DMS153 (cell line): ENCODE measurements at regions not wholly inside any gene's neighbourhood (a gene's known extent, or its start where the extent isn't known, plus 50 kb on each side); places are given as distances from the start of the nearest gene placed in this dataset.

Source experiments
- DNase-seq: peaks from one replicate; lab custom pipeline; 2025; lab: John Stamatoyannopoulos, UW

- DNase-seq: no peak
Measured at GRCh38 chr10:4109469-4109868, 324.5 kb upstream of the KLF6 start.

GRCh38 chr10:4108693-4109092 lies 323.7 kb upstream of the KLF6 start:
- no peak for DNase-seq

- DNase-seq: no peak
Measured at GRCh38 chr10:4107285-4107851, 322.4 kb upstream of the KLF6 start.

- no peak for DNase-seq
Measured at GRCh38 chr10:4103603-4104002, 318.6 kb upstream of the KLF6 start.

GRCh38 chr10:4102802-4103344 lies 317.9 kb upstream of the KLF6 start:
- no peak for DNase-seq

- DNase-seq: no peak
Measured at GRCh38 chr10:4101918-4102654, 317.1 kb upstream of the KLF6 start.

GRCh38 chr10:4100380-4100779 lies 315.4 kb upstream of the KLF6 start:
- DNase-seq: no peak

- DNase-seq: no peak
Measured at GRCh38 chr10:4099202-4099601, 314.2 kb upstream of the KLF6 start.

GRCh38 chr10:4095166-4095917 lies 310.3 kb upstream of the KLF6 start:
- no peak for DNase-seq

- no peak for DNase-seq
Measured at GRCh38 chr10:4094751-4095150, 309.7 kb upstream of the KLF6 start.

- no peak for DNase-seq
Measured at GRCh38 chr10:4093438-4093837, 308.4 kb upstream of the KLF6 start.

GRCh38 chr10:4088354-4089066 lies 303.5 kb upstream of the KLF6 start:
- no peak for DNase-seq

GRCh38 chr10:4086131-4086898 lies 301.3 kb upstream of the KLF6 start:
- DNase-seq: no peak

GRCh38 chr10:4083509-4084003 lies 298.5 kb upstream of the KLF6 start:
- DNase-seq: no peak

GRCh38 chr10:4082861-4083260 lies 297.9 kb upstream of the KLF6 start:
- DNase-seq: no peak

- no peak for DNase-seq
Measured at GRCh38 chr10:4081685-4082111, 296.7 kb upstream of the KLF6 start.

- no peak for DNase-seq
Measured at GRCh38 chr10:4080225-4080805, 295.3 kb upstream of the KLF6 start.

- DNase-seq: no peak
Measured at GRCh38 chr10:4079803-4080202, 294.8 kb upstream of the KLF6 start.

GRCh38 chr10:4077804-4078203 lies 292.8 kb upstream of the KLF6 start:
- DNase-seq: no peak

- no peak for DNase-seq
Measured at GRCh38 chr10:4076983-4077382, 292.0 kb upstream of the KLF6 start.

GRCh38 chr10:4075443-4075842 lies 290.4 kb upstream of the KLF6 start:
- no peak for DNase-seq
